ENCODE measurements at regions not wholly inside any gene's neighbourhood (a gene's known extent, or its start where the extent isn't known, plus 50 kb on each side); places are given as distances from the start of the nearest gene placed in this dataset.

DNA sequence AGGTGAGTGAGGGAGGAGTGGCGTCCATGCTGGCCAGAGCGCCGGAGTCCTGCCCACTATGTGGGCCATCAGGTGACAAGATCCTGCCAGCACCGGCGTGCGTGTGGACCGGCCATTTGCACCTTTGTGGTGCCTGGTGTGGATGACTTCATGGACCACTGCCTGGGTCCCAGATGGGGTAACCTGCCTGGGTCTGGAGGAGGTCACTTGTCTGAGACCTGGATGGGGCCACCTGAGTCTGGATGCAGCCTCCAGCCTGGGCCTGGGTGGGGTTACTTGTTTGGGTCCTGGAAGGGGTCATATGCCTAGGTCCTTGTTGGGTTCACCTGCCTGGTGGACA is 299.6 kb downstream of the NDUFA10 start:
- Histone ChIP-seq H3K36me3 (ENCODE audit: control insufficient read depth, insufficient read depth, low read length) (no peaks in the 10 kb centered on the region), H3K27me3 (replicated peaks; ENCODE audit: control insufficient read depth, insufficient read depth, low read length) (no peaks in the 10 kb centered on the region; the same call in 1 of the 2 replicates), H3K4me3 (replicated peaks; ENCODE audit: low read depth, low read length) (no peak overlapping the region)
- DNase-seq (ENCODE audit: extremely low read depth, insufficient read length), result no peak
- TF ChIP-seq, protein P1, sequence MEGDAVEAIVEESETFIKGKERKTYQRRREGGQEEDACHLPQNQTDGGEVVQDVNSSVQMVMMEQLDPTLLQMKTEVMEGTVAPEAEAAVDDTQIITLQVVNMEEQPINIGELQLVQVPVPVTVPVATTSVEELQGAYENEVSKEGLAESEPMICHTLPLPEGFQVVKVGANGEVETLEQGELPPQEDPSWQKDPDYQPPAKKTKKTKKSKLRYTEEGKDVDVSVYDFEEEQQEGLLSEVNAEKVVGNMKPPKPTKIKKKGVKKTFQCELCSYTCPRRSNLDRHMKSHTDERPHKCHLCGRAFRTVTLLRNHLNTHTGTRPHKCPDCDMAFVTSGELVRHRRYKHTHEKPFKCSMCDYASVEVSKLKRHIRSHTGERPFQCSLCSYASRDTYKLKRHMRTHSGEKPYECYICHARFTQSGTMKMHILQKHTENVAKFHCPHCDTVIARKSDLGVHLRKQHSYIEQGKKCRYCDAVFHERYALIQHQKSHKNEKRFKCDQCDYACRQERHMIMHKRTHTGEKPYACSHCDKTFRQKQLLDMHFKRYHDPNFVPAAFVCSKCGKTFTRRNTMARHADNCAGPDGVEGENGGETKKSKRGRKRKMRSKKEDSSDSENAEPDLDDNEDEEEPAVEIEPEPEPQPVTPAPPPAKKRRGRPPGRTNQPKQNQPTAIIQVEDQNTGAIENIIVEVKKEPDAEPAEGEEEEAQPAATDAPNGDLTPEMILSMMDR (IDR thresholded peaks at IDR 0.05; ENCODE audit: insufficient read depth, low read length, poor library complexity, severe bottlenecking), result no peak

DNA sequence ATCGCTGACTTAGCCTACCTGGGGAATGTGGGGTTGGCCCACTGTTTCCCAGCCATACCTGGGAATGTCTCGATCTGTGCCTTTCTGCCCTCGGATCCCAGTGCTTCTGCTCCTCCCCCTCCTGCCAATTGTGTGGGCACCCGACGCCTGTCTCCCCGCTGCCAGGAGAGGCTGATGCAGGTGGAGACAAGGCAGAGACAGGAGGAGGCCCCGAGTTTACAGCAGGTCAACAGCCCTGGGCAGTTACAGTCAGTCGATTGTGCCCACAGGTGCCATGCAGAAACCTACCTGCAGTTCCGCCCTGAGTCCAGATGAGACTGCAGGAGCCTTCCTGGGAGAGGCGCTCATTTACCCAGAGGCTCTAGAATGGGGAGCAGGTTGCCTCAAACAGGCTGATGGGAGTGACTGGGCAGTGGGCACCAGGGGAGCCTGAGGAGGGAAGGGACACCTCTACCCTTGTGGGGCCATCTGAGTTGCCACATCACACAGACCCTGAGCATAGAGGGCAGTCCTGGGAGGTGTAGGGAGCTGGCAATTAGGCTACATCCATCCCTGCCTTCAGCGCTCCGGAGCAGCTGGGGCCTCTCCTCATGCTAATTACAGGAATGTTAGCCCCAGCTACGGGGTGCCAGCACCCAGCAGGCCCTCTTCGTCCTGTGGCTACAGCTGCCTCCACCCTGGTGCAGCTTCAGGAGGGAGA is 300.1 kb downstream of the NDUFA10 start:
- no peak for DNase-seq (ENCODE audit: extremely low read depth, insufficient read length)
- Histone ChIP-seq H3K27me3 (replicated peaks; ENCODE audit: control insufficient read depth, insufficient read depth, low read length) (no peaks in the 10 kb centered on the region; the same call in 1 of the 2 replicates), H3K4me3 (replicated peaks; ENCODE audit: low read depth, low read length) (no peak overlapping the region), H3K36me3 (ENCODE audit: control insufficient read depth, insufficient read depth, low read length) (no peaks in the 10 kb centered on the region)
- TF ChIP-seq, protein P1 (IDR thresholded peaks at IDR 0.05; ENCODE audit: insufficient read depth, low read length, poor library complexity, severe bottlenecking), result no peak

DNA sequence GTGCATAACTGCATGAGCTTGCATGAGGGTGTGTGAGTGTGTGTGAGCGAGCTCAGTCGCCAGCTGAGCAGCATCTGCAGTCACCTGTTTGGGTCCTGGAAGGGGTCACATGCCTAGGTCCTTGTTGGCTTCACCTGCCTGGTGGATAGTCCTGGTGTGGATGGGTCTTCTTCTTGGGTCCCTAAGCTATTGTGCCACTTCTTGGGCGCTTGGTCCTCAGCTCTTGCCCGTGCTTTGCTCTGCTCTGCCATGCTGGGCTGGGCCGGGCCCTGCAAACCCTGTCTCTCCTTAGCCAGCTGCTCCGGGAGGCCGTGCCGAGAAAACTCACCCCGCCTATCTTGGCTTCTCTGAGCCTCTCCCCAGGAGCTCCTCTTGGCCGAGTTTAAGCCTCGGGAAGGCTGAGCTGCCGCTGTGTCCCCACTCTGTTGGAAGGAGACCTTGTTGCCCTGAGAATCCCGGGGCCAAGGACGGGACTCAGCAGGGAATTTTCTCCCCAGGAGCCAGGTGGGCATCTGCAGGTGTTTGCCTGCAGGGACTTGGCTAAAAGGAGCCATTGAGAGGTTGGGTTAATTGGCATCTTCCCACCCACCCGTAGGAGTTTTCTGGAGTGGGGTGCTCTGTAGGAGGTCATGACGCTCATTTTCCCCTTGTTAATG is 300.8 kb downstream of the NDUFA10 start:
- H3K36me3 ChIP-seq (ENCODE audit: control insufficient read depth, insufficient read depth, low read length), result no peaks in the 10 kb centered on the region
- DNase-seq (ENCODE audit: extremely low read depth, insufficient read length), result no peak
- H3K27me3 ChIP-seq (replicated peaks; ENCODE audit: control insufficient read depth, insufficient read depth, low read length), result no peaks in the 10 kb centered on the region
- TF ChIP-seq, protein P1 (IDR thresholded peaks at IDR 0.05; ENCODE audit: insufficient read depth, low read length, poor library complexity, severe bottlenecking), result no peak
- no peak overlapping the region for H3K4me3 ChIP-seq (replicated peaks; ENCODE audit: low read depth, low read length)

DNA sequence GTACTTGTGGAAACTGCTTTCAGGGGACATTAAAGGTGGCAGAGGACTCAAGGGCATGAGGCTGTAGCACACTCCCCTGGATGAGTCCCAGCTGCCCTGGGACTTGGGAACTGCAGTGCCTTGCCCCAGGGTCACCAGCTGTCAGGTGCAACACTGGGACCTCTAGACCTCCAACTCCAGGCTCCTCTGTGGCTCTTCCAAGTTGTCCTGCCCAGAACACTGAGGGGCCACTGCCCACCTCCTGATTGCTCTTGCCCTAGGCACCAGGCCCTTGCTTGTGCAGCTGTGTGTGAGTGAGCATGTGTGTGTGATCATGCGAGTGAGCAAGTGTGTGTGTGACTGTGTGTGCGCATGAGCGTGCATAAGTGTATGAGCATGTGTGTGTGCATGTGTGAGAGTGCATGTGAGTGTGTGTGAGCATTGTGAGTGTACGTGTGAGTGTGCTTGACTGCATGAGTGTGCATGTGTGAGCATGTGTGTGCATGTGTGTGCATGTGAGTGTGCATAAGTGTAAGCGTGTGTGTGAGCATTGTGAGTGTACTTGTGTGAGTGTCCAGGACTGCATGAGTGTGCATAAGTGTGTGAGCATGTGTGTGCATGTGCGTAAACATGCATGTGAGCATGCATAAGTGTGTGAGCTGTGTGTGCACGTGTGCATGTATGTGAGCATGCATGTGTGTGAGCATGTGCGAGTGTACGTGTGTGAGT is 301.5 kb downstream of the NDUFA10 start:
- no peak for DNase-seq (ENCODE audit: extremely low read depth, insufficient read length)
- H3K36me3 ChIP-seq (ENCODE audit: control insufficient read depth, insufficient read depth, low read length), result no peaks in the 10 kb centered on the region
- no peak overlapping the region for H3K4me3 ChIP-seq (replicated peaks; ENCODE audit: low read depth, low read length)
- TF ChIP-seq, protein P1 (IDR thresholded peaks at IDR 0.05; ENCODE audit: insufficient read depth, low read length, poor library complexity, severe bottlenecking), result no peak
- H3K27me3 ChIP-seq (replicated peaks; ENCODE audit: control insufficient read depth, insufficient read depth, low read length), result no peaks in the 10 kb centered on the region

DNA sequence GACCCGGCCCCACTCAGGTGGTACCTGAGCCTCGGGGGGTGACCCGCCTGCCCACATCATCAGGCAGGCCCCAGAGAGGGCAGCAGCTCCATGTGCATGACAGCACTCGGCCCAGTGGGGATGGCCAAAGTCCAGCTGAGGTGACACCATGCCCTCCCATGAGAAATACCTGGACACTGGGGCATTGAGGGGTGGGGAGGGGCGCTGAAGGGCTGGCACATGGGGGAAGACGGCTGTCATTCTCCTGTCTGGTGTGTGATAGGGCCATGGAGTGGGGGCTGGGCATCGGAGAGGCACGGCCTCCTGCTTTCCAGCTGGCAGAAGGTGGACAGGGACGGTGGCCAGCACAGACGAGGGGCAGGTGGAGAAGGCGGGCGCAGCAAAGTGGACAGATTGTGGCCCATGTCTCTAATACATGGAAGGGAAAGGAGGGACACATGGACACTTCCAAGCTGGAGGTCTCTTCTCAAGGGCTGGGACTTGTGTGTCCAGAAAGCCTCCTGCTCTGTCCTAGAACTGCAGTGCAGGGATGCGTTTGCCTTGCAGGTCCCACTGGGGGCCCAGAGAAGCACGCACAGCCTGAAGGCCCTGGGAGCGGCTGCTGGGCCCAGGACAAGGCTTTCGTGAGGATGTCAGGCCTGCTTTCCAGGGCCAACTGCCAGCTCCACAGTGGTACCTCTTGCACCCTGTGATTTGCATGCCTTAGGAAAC is 302.2 kb downstream of the NDUFA10 start:
- Histone ChIP-seq H3K36me3 (ENCODE audit: control insufficient read depth, insufficient read depth, low read length) (no peaks in the 10 kb centered on the region), H3K4me3 (replicated peaks; ENCODE audit: low read depth, low read length) (no peak overlapping the region), H3K27me3 (replicated peaks; ENCODE audit: control insufficient read depth, insufficient read depth, low read length) (no peaks in the 10 kb centered on the region)
- TF ChIP-seq, protein P1 (IDR thresholded peaks at IDR 0.05; ENCODE audit: insufficient read depth, low read length, poor library complexity, severe bottlenecking), result no peak
- DNase-seq (ENCODE audit: extremely low read depth, insufficient read length), result no peak

All from GM06990 (cell line).